Uterus (tissue), 2 donors: ENCODE measurements at regions not wholly inside any gene's neighbourhood (a gene's known extent, or its start where the extent isn't known, plus 50 kb on each side); places are given as distances from the start of the nearest gene placed in this dataset.

Experiments used
- POLR2A ChIP-seq, 2 donors: fragments of 450-650 bp; IDR thresholded peaks; one replicate each; pipeline ENCODE4 v1.6.1; 2016; ENCODE audit warnings: antibody characterized with exemption in 2 of 2, mild to moderate bottlenecking in 1 of 2, moderate library complexity in 1 of 2
- TF ChIP-seq, protein P1 (sequence below), 4 experiments: fragments of 200-600 bp in 2 of 4; fragments of 450-650 bp in 2 of 4; sonication (generic) in 2 of 4; IDR thresholded peaks; one replicate each; pipeline ENCODE4 v1.5.1; 2016 to 2019; ENCODE audit warnings: antibody characterized with exemption in 4 of 4, mild to moderate bottlenecking in 2 of 4, moderate library complexity in 1 of 4

GRCh38 chr5:166746506-166746905, 1544.9 kb upstream of the WWC1 start:
- TF ChIP-seq, protein P1, sequence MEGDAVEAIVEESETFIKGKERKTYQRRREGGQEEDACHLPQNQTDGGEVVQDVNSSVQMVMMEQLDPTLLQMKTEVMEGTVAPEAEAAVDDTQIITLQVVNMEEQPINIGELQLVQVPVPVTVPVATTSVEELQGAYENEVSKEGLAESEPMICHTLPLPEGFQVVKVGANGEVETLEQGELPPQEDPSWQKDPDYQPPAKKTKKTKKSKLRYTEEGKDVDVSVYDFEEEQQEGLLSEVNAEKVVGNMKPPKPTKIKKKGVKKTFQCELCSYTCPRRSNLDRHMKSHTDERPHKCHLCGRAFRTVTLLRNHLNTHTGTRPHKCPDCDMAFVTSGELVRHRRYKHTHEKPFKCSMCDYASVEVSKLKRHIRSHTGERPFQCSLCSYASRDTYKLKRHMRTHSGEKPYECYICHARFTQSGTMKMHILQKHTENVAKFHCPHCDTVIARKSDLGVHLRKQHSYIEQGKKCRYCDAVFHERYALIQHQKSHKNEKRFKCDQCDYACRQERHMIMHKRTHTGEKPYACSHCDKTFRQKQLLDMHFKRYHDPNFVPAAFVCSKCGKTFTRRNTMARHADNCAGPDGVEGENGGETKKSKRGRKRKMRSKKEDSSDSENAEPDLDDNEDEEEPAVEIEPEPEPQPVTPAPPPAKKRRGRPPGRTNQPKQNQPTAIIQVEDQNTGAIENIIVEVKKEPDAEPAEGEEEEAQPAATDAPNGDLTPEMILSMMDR (IDR thresholded peaks at IDR 0.05), result no peak
- no peak for TF ChIP-seq POLR2A (IDR thresholded peaks at IDR 0.05)
